ENCODE measurements at regions not wholly inside any gene's neighbourhood (a gene's known extent, or its start where the extent isn't known, plus 50 kb on each side); places are given as distances from the start of the nearest gene placed in this dataset.

- TF ChIP-seq CTCF (IDR thresholded peaks at IDR 0.05; ENCODE audit: low read depth, low read length, missing control alignments) = no peak
Measured at GRCh38 chr21:27201197-27201596, 234.3 kb upstream of the ADAMTS5 start.

GRCh38 chr21:27196651-27197050, 229.8 kb upstream of the ADAMTS5 start:
- no peak overlapping the region for H3K4me3 ChIP-seq (ENCODE audit: low read depth, low read length)
- DNase-seq (ENCODE audit: low read depth) = no peak
- no peak for TF ChIP-seq CTCF (IDR thresholded peaks at IDR 0.05; ENCODE audit: low read depth, low read length, missing control alignments)
- in situ Hi-C loops (cut with HindIII; ENCODE audit: low sequenced_read_pairs) = no loop called here

More at GRCh38 chr21:27201197-27201596, 234.3 kb upstream of the ADAMTS5 start:
- in situ Hi-C loops (cut with HindIII; ENCODE audit: low sequenced_read_pairs) = no loop called here
- H3K4me3 ChIP-seq (ENCODE audit: low read depth, low read length) = no peak overlapping the region
- DNase-seq (ENCODE audit: low read depth) = no peak

GRCh38 chr21:27192281-27192949, 225.5 kb upstream of the ADAMTS5 start:
- in situ Hi-C loops (cut with HindIII; ENCODE audit: low sequenced_read_pairs) = no loop called here

GRCh38 chr21:27190601-27191000, 223.7 kb upstream of the ADAMTS5 start:
- DNase-seq (ENCODE audit: low read depth) = peak; percentile 86
- H3K4me3 ChIP-seq (ENCODE audit: low read depth, low read length) = no peak overlapping the region
- in situ Hi-C loops (cut with HindIII; ENCODE audit: low sequenced_read_pairs) = no loop called here
- no peak for TF ChIP-seq CTCF (IDR thresholded peaks at IDR 0.05; ENCODE audit: low read depth, low read length, missing control alignments)

More at GRCh38 chr21:27192281-27192949, 225.5 kb upstream of the ADAMTS5 start:
- H3K4me3 ChIP-seq (ENCODE audit: low read depth, low read length) = no peak overlapping the region
- DNase-seq (ENCODE audit: low read depth) = no peak
- no peak for TF ChIP-seq CTCF (IDR thresholded peaks at IDR 0.05; ENCODE audit: low read depth, low read length, missing control alignments)

- no peak for DNase-seq (ENCODE audit: low read depth)
- in situ Hi-C loops (cut with HindIII; ENCODE audit: low sequenced_read_pairs) = no loop called here
- no peak overlapping the region for H3K4me3 ChIP-seq (ENCODE audit: low read depth, low read length)
- no peak for TF ChIP-seq CTCF (IDR thresholded peaks at IDR 0.05; ENCODE audit: low read depth, low read length, missing control alignments)
Measured at GRCh38 chr21:27189870-27190269, 223.0 kb upstream of the ADAMTS5 start.

GRCh38 chr21:27173053-27173452, 206.2 kb upstream of the ADAMTS5 start:
- no peak for TF ChIP-seq CTCF (IDR thresholded peaks at IDR 0.05; ENCODE audit: low read depth, low read length, missing control alignments)
- in situ Hi-C loops (cut with HindIII; ENCODE audit: low sequenced_read_pairs) = no loop called here
- no peak for DNase-seq (ENCODE audit: low read depth)
- H3K4me3 ChIP-seq (ENCODE audit: low read depth, low read length) = no peak overlapping the region

Measured in astrocyte of the cerebellum (primary cell).